ENCODE measurements at regions not wholly inside any gene's neighbourhood (a gene's known extent, or its start where the extent isn't known, plus 50 kb on each side); places are given as distances from the start of the nearest gene placed in this dataset.

- ChIA-PET POLR2A (no interaction called here), CTCF (no interaction called here)
- Histone ChIP-seq H3K36me3 (ENCODE audit: control insufficient read depth, insufficient read depth, low read length) (no peaks in the 10 kb centered on the region), H3K4me3 (ENCODE audit: low read depth, low read length) (no peak overlapping the region), H3K27me3 (ENCODE audit: control insufficient read depth, insufficient read depth, low read length) (no peaks in the 10 kb centered on the region)
- TF ChIP-seq, protein P1, sequence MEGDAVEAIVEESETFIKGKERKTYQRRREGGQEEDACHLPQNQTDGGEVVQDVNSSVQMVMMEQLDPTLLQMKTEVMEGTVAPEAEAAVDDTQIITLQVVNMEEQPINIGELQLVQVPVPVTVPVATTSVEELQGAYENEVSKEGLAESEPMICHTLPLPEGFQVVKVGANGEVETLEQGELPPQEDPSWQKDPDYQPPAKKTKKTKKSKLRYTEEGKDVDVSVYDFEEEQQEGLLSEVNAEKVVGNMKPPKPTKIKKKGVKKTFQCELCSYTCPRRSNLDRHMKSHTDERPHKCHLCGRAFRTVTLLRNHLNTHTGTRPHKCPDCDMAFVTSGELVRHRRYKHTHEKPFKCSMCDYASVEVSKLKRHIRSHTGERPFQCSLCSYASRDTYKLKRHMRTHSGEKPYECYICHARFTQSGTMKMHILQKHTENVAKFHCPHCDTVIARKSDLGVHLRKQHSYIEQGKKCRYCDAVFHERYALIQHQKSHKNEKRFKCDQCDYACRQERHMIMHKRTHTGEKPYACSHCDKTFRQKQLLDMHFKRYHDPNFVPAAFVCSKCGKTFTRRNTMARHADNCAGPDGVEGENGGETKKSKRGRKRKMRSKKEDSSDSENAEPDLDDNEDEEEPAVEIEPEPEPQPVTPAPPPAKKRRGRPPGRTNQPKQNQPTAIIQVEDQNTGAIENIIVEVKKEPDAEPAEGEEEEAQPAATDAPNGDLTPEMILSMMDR (IDR thresholded peaks at IDR 0.05; ENCODE audit: insufficient read depth, low read depth, low read length), result no peak
- DNase-seq (ENCODE audit: low read depth), result no peak
Measured at GRCh38 chr4:162682651-162683050, 484.0 kb downstream of the NAF1 start.

DNA sequence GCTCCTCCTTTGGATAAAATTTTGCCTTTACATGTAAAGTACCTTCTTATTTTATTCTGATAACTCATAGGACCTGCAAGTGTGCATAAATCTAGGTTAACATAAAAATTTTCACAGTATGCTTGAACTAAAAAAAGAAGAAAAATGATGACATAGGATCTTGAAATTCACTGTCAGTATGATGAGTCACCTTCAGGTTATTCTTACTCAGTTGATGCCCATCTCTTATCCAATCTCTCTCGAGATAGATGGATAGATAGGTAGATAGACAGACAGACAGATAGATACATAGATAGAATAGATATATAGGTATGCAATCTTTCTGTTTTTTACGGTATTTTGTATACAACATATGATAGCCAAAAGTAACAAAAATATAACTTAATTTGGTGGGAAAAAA is 485.5 kb downstream of the NAF1 start:
- Histone ChIP-seq H3K36me3 (ENCODE audit: control insufficient read depth, insufficient read depth, low read length) (no peaks in the 10 kb centered on the region), H3K27me3 (ENCODE audit: control insufficient read depth, insufficient read depth, low read length) (no peaks in the 10 kb centered on the region), H3K4me3 (ENCODE audit: low read depth, low read length) (no peak overlapping the region)
- CTCF ChIA-PET, result no interaction called here
- DNase-seq (ENCODE audit: low read depth), result no peak
- POLR2A ChIA-PET, result no interaction called here
- TF ChIP-seq, protein P1 (IDR thresholded peaks at IDR 0.05; ENCODE audit: insufficient read depth, low read depth, low read length), result no peak

- POLR2A ChIA-PET, result no interaction called here
- H3K27me3 ChIP-seq (ENCODE audit: control insufficient read depth, insufficient read depth, low read length), result no peaks in the 10 kb centered on the region
- DNase-seq (ENCODE audit: low read depth), result no peak
- H3K36me3 ChIP-seq (ENCODE audit: control insufficient read depth, insufficient read depth, low read length), result no peaks in the 10 kb centered on the region
- no peak overlapping the region for H3K4me3 ChIP-seq (ENCODE audit: low read depth, low read length)
- TF ChIP-seq, protein P1 (IDR thresholded peaks at IDR 0.05; ENCODE audit: insufficient read depth, low read depth, low read length), result no peak
- CTCF ChIA-PET, result interaction anchor here (1.0 kb wide), 1 partner anchor 11 kb away, joined by 3 read pairs; no protein-coding TSS in a partner anchor
Measured at GRCh38 chr4:162675661-162676060, 491.0 kb downstream of the NAF1 start.

DNA sequence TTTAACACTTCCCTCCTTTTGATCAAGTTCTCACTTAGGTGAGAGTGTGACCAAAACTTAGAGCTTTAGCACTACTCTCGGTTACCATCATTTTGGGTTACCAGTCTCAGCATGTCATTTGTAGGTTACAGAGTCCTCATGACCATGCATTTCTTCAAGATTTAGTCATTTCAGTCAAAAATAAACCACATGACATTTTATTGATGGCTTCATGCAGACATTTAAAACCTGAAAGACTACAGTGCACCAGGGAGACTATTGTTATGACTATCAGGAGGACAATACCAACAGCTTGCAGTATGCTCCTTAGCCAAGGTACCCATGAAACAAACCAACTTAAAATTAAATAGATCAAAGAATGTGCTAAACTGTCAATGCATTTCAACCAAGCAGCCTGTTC is 498.1 kb upstream of the FSTL5 start:
- ChIA-PET POLR2A (no interaction called here), CTCF (no interaction called here)
- no peak overlapping the region for H3K4me3 ChIP-seq (ENCODE audit: low read depth, low read length)
- no peak for DNase-seq (ENCODE audit: low read depth)
- TF ChIP-seq, protein P1 (IDR thresholded peaks at IDR 0.05; ENCODE audit: insufficient read depth, low read depth, low read length), result no peak
- H3K36me3 ChIP-seq (ENCODE audit: control insufficient read depth, insufficient read depth, low read length), result no peaks in the 10 kb centered on the region
- H3K27me3 ChIP-seq (ENCODE audit: control insufficient read depth, insufficient read depth, low read length), result no peaks in the 10 kb centered on the region

GRCh38 chr4:162659716-162660115 is 495.9 kb upstream of the FSTL5 start:
- ChIA-PET CTCF (no interaction called here), POLR2A (no interaction called here)
- TF ChIP-seq, protein P1 (IDR thresholded peaks at IDR 0.05; ENCODE audit: insufficient read depth, low read depth, low read length), result no peak

More at GRCh38 chr4:162659716-162660115, 495.9 kb upstream of the FSTL5 start:
- Histone ChIP-seq H3K27me3 (ENCODE audit: control insufficient read depth, insufficient read depth, low read length) (no peaks in the 10 kb centered on the region), H3K36me3 (ENCODE audit: control insufficient read depth, insufficient read depth, low read length) (no peaks in the 10 kb centered on the region), H3K4me3 (ENCODE audit: low read depth, low read length) (no peak overlapping the region)
- DNase-seq (ENCODE audit: low read depth), result no peak

All from BJ (cell line).